Stimulated activated CD4-positive, alpha-beta T cell treated with anti-CD3 and anti-CD28 coated beads, Interleukin-1b, Interleukin-23, amount 100 ng/mL, for 1 hour (primary cell): ENCODE measurements at regions not wholly inside any gene's neighbourhood (a gene's known extent, or its start where the extent isn't known, plus 50 kb on each side); places are given as distances from the start of the nearest gene placed in this dataset.

ENCODE experiments used
- DNase-seq, 2 donors: peaks; one replicate each; pipeline ENCODE4 v3.0.0-alpha.2; 2020; ENCODE audit warnings: low read depth in 2 of 2

GRCh38 chr16:52235186-52235585 lies 311.8 kb downstream of the TOX3 start:
- DNase-seq: no peak

GRCh38 chr16:52234626-52235025 lies 312.3 kb downstream of the TOX3 start:
- DNase-seq: no peak

GRCh38 chr16:52229471-52229870 lies 317.5 kb downstream of the TOX3 start:
- no peak for DNase-seq

GRCh38 chr16:52227851-52228250 lies 319.1 kb downstream of the TOX3 start:
- no peak for DNase-seq

GRCh38 chr16:52212841-52213240 lies 334.1 kb downstream of the TOX3 start:
- DNase-seq: no peak

- DNase-seq: no peak
These were observed 337.7 kb downstream of the TOX3 start for GRCh38 chr16:52209227-52209626.

GRCh38 chr16:52203096-52203495 lies 343.8 kb downstream of the TOX3 start:
- DNase-seq: no peak

GRCh38 chr16:52193441-52193840 lies 353.5 kb downstream of the TOX3 start:
- no peak for DNase-seq

GRCh38 chr16:52191531-52192134 lies 355.3 kb downstream of the TOX3 start:
- DNase-seq: no peak

GRCh38 chr16:52184336-52184735 lies 362.6 kb downstream of the TOX3 start:
- no peak for DNase-seq

GRCh38 chr16:52182840-52183239 lies 364.1 kb downstream of the TOX3 start:
- DNase-seq: no peak

- DNase-seq: no peak
These were observed 372.8 kb downstream of the TOX3 start for GRCh38 chr16:52174168-52174567.

GRCh38 chr16:52171481-52171880 lies 375.5 kb downstream of the TOX3 start:
- no peak for DNase-seq

GRCh38 chr16:52167328-52167727 lies 379.6 kb downstream of the TOX3 start:
- no peak for DNase-seq

- no peak for DNase-seq
These were observed 381.0 kb downstream of the TOX3 start for GRCh38 chr16:52165961-52166360.

GRCh38 chr16:52149003-52149402 lies 397.9 kb downstream of the TOX3 start:
- DNase-seq: no peak

- DNase-seq: no peak
These were observed 405.1 kb downstream of the TOX3 start for GRCh38 chr16:52141871-52142270.

- DNase-seq: no peak
These were observed 418.6 kb downstream of the TOX3 start for GRCh38 chr16:52128361-52128760.

- DNase-seq: no peak
These were observed 423.1 kb downstream of the TOX3 start for GRCh38 chr16:52123842-52124241.

GRCh38 chr16:52123061-52123839 lies 423.7 kb downstream of the TOX3 start:
- no peak for DNase-seq

GRCh38 chr16:52117171-52117570 lies 429.8 kb downstream of the TOX3 start:
- no peak for DNase-seq

GRCh38 chr16:52114379-52114778 lies 432.6 kb downstream of the TOX3 start:
- no peak for DNase-seq

- no peak for DNase-seq
These were observed 433.3 kb downstream of the TOX3 start for GRCh38 chr16:52113533-52114183.
